Calu3 (cell line): ENCODE measurements at regions not wholly inside any gene's neighbourhood (a gene's known extent, or its start where the extent isn't known, plus 50 kb on each side); places are given as distances from the start of the nearest gene placed in this dataset.

ENCODE experiments used
- BruUV-seq: library from RNA; stranded (reverse); fragments of 400-500 nt; replicated peaks from 2 replicates; lab custom pipeline; 2021; lab: Mats Ljungman, UMichigan
- CTCF ChIA-PET: fragments of 300-600 bp; sonication (Branson Sonifier 250); formaldehyde crosslinking; loops from one replicate; lab custom pipeline; 2022; ENCODE audit warnings: antibody characterized with exemption; lab: Charles Lee
- DNase-seq: peaks from one replicate; pipeline ENCODE4 v3.0.0; 2022
- H3K27ac Mint-ChIP-seq: one replicate; pipeline ENCODE4 v1.8.0; 2022; ENCODE audit warnings: mixed read lengths; ENCODE audit not compliant: unreplicated experiment
- H3K27me3 Mint-ChIP-seq: one replicate; pipeline ENCODE4 v1.8.0; 2022; ENCODE audit warnings: mixed read lengths; ENCODE audit not compliant: unreplicated experiment
- H3K36me3 Mint-ChIP-seq: one replicate; pipeline ENCODE4 v1.8.0; 2022; ENCODE audit warnings: mild to moderate bottlenecking, moderate library complexity, mixed read lengths; ENCODE audit not compliant: insufficient read depth, unreplicated experiment
- H3K4me1 Mint-ChIP-seq: one replicate; pipeline ENCODE4 v1.8.0; 2022; ENCODE audit warnings: mild to moderate bottlenecking, low read depth, mixed read lengths; ENCODE audit not compliant: unreplicated experiment
- H3K4me3 Mint-ChIP-seq: one replicate; pipeline ENCODE4 v1.8.0; 2022; ENCODE audit warnings: mild to moderate bottlenecking, low read depth, moderate library complexity, mixed read lengths; ENCODE audit not compliant: unreplicated experiment
- H3K9me3 Mint-ChIP-seq: one replicate; pipeline ENCODE4 v1.8.0; 2022; ENCODE audit warnings: low read depth, mixed read lengths; ENCODE audit not compliant: unreplicated experiment
- intact Hi-C: fragments of 100-400 bp; cut with micrococcal nuclease; formaldehyde crosslinking; loops from one replicate; pipeline ENCODE4 v1.10.0; 2022; ENCODE audit not compliant: unreplicated experiment
- TF ChIP-seq, protein P1 (sequence below): fragments of 200-600 bp; IDR thresholded peaks from one replicate; pipeline ENCODE4 v1.8.0; 2022; ENCODE audit warnings: antibody characterized with exemption; ENCODE audit not compliant: unreplicated experiment

DNA sequence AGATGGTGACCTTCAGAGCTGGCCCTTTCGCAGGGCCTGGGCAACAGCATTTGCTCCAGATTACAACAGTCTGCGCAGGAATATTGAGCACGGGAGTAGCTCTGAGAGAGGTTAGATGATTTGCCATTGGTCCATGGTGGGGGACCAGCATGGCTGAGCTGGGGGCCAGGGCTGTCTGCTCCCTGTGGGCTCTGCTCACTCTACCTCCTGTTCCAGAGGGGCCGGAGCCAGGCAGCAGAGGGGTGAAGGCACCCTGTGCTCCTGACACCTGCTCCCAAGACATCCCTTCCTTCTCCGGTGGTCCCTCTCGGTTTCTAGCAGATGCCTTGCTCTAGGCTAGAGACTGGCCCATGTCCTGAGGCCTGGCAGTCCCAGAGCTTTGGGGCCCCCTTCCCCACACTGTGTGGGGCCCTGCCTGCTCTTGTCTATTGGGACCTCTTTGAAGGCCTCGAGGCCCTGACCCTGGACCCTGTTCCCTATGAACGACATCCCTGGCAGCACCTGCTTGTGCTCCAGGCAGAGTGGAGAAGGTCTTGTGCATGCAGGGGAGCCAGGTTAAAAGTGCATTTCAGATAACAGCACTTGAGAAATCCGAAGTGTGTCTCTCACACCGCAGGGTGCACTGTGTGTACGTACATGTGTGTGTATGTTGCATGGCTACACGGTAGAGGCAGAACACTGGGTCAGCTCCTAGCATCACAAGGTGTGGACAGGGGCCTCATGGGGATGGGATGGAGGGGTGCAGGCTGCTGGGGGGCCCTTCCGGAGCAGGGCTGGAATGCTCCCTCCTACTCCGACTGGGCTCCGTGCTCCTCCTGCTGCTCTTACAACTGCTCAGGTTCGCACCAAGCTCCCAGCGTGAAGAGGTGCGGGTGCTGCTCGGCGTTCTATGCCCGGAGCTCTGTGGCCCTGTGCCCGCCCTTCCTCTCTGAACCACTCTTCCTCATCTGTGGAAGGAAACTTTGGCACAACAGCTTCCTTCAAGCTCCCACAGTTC lies 123.3 kb upstream of the B3GAT1 start:
- TF ChIP-seq, protein P1, sequence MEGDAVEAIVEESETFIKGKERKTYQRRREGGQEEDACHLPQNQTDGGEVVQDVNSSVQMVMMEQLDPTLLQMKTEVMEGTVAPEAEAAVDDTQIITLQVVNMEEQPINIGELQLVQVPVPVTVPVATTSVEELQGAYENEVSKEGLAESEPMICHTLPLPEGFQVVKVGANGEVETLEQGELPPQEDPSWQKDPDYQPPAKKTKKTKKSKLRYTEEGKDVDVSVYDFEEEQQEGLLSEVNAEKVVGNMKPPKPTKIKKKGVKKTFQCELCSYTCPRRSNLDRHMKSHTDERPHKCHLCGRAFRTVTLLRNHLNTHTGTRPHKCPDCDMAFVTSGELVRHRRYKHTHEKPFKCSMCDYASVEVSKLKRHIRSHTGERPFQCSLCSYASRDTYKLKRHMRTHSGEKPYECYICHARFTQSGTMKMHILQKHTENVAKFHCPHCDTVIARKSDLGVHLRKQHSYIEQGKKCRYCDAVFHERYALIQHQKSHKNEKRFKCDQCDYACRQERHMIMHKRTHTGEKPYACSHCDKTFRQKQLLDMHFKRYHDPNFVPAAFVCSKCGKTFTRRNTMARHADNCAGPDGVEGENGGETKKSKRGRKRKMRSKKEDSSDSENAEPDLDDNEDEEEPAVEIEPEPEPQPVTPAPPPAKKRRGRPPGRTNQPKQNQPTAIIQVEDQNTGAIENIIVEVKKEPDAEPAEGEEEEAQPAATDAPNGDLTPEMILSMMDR = no peak
- BruUV-seq = no TSS peak
- Mint-ChIP-seq H3K4me3 (no peak overlapping the region), H3K9me3 (peaks cover 13% of the 10 kb centered on the region), H3K36me3 (no peaks in the 10 kb centered on the region), H3K27ac (no peak overlapping the region), H3K27me3 (peaks cover 20% of the 10 kb centered on the region), H3K4me1 (no peaks in the 10 kb centered on the region)
- intact Hi-C loops = no loop called here
- DNase-seq = no peak
- CTCF ChIA-PET = no interaction called here

DNA sequence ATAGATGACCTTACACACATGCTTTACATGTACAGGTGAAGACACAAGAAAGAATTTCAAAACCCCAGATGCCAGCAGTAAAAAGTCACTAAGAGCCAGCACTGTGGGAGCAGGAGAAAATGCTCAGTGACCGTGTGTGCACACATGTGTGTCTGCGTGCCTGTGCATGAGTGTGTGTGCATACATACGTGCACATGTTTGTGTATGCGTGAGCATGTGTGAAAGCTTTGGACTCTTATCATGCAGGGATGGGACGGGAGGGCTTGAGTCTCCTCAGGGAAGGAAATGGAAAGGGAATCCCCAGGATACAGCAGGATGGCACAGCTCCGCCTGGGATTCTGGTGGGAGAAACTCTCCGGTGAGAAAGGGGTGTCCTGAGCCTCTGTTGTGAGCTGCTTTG lies 121.5 kb upstream of the B3GAT1 start:
- Mint-ChIP-seq H3K4me3 (no peak overlapping the region), H3K4me1 (no peaks in the 10 kb centered on the region), H3K27ac (no peak overlapping the region), H3K27me3 (peaks cover 20% of the 10 kb centered on the region), H3K36me3 (no peaks in the 10 kb centered on the region), H3K9me3 (peaks cover 13% of the 10 kb centered on the region)
- CTCF ChIA-PET = no interaction called here
- no peak for DNase-seq
- intact Hi-C loops = no loop called here
- TF ChIP-seq, protein P1 = no peak
- no TSS peak for BruUV-seq

DNA sequence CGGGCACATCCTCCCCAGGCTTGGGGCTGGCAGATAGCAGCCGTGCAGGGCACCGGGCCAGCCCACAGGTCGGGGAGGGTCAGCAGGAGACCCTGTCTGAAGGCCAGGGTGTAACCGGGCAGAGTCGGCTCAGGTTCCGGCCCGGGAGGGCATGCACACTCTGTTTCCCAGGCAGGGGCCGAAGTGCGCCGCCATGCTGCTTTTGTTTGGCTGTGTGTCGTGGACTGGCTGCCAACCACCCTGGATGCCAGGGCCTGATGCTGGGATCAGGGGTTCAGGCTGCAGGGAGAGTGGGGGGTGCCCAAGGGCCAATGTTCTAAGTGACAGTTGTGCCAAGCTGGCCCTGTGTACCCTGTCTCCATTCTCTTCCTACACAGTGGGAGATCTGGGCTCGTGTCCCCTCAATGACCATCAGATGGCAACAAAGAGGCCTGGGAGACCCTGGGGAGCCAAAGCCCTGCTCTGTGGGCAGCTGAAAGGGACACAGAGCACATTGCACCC lies 120.9 kb upstream of the B3GAT1 start:
- no TSS peak for BruUV-seq
- Mint-ChIP-seq H3K4me3 (no peak overlapping the region), H3K9me3 (peaks cover 12% of the 10 kb centered on the region), H3K4me1 (no peaks in the 10 kb centered on the region), H3K27me3 (peaks cover 20% of the 10 kb centered on the region), H3K27ac (no peak overlapping the region), H3K36me3 (no peaks in the 10 kb centered on the region)
- intact Hi-C loops = no loop called here
- DNase-seq = no peak
- CTCF ChIA-PET = no interaction called here
- TF ChIP-seq, protein P1 = no peak

DNA sequence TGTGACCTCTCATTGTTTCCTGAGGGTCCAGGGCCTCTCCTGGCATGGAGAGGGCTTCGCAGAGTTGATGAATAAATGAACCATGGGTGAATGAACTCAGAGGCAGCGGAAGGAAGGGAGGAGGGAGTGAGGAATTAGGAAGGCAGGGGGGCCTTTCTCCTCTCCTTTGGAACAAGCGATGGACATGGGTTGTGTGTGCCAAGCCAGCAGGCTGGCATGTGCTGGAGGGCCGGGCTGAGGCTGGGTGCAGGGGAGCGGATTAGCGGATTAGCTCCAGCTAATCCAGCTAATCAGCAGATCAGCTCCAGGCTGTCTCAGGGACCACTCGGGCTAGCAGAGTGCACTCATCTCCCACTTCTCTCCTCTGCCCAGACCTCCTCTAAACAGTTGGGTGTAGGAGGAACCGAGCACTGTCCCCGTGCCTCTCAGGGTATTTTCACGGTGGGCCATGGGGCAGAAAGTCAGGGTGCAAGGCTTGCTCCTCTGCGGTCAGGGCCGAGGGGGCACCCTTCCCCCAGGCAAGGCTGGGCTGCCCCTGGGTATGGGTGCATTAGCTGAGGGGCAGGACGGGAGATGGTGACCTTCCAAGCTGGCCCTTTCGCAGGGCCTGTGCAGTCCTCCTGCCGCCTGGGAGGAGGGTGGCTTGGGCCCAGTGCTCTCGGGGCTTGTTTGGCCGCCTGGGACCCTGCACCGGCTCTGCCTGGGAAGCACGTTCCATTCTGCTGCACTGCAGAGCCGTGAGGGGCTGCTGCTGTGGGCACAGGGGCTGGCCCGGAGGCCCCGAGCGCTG lies 120.3 kb upstream of the B3GAT1 start:
- CTCF ChIA-PET = no interaction called here
- Mint-ChIP-seq H3K36me3 (no peaks in the 10 kb centered on the region), H3K27ac (no peak overlapping the region), H3K27me3 (peaks cover 20% of the 10 kb centered on the region), H3K9me3 (peaks cover 11% of the 10 kb centered on the region), H3K4me1 (no peaks in the 10 kb centered on the region), H3K4me3 (no peak overlapping the region)
- no TSS peak for BruUV-seq
- TF ChIP-seq, protein P1 = no peak
- no peak for DNase-seq
- intact Hi-C loops = no loop called here
